ENCODE measurements at regions not wholly inside any gene's neighbourhood (a gene's known extent, or its start where the extent isn't known, plus 50 kb on each side); places are given as distances from the start of the nearest gene placed in this dataset.
A peak's percentile ranks its signal among the peaks of the same experiment; 100 is the strongest.

- FAIRE-seq (no peak), DNase-seq (ENCODE audit: insufficient read length, low spot score) (no peak)
- TF ChIP-seq CTCF (IDR thresholded peaks at IDR 0.05; ENCODE audit: insufficient read depth, missing control alignments) = no peak
Measured at GRCh38 chr2:106628377-106628776, 141.2 kb downstream of the CD8B2 start.

- no peak for FAIRE-seq
- no peak for DNase-seq (ENCODE audit: insufficient read length, low spot score)
- TF ChIP-seq CTCF (IDR thresholded peaks at IDR 0.05; ENCODE audit: insufficient read depth, missing control alignments) = no peak
Measured at GRCh38 chr2:106629981-106630380, 142.8 kb downstream of the CD8B2 start.

GRCh38 chr2:106631281-106631680, 144.1 kb downstream of the CD8B2 start:
- no peak for FAIRE-seq
- no peak for TF ChIP-seq CTCF (IDR thresholded peaks at IDR 0.05; ENCODE audit: insufficient read depth, missing control alignments)
- no peak for DNase-seq (ENCODE audit: insufficient read length, low spot score)

GRCh38 chr2:106638043-106638442, 150.9 kb downstream of the CD8B2 start:
- TF ChIP-seq CTCF (IDR thresholded peaks at IDR 0.05; ENCODE audit: insufficient read depth, missing control alignments) = peak; percentile 65
- peak; percentile 75 for FAIRE-seq

GRCh38 chr2:106638580-106638979, 151.4 kb downstream of the CD8B2 start:
- TF ChIP-seq CTCF (IDR thresholded peaks at IDR 0.05; ENCODE audit: insufficient read depth, missing control alignments) = no peak
- no peak for DNase-seq (ENCODE audit: insufficient read length, low spot score)
- FAIRE-seq = no peak

More at GRCh38 chr2:106638043-106638442, 150.9 kb downstream of the CD8B2 start:
- DNase-seq (ENCODE audit: insufficient read length, low spot score) = no peak

GRCh38 chr2:106642679-106643078, 155.5 kb downstream of the CD8B2 start:
- FAIRE-seq = no peak

GRCh38 chr2:106644623-106645022, 157.5 kb downstream of the CD8B2 start:
- DNase-seq (ENCODE audit: insufficient read length, low spot score) = no peak
- TF ChIP-seq CTCF (IDR thresholded peaks at IDR 0.05; ENCODE audit: insufficient read depth, missing control alignments) = no peak
- FAIRE-seq = no peak

More at GRCh38 chr2:106642679-106643078, 155.5 kb downstream of the CD8B2 start:
- TF ChIP-seq CTCF (IDR thresholded peaks at IDR 0.05; ENCODE audit: insufficient read depth, missing control alignments) = no peak
- no peak for DNase-seq (ENCODE audit: insufficient read length, low spot score)
